ENCODE measurements at regions not wholly inside any gene's neighbourhood (a gene's known extent, or its start where the extent isn't known, plus 50 kb on each side); places are given as distances from the start of the nearest gene placed in this dataset.
"Not testable (repeated sequence)": the region's sequence is repeated elsewhere in the genome, so short reads cannot be mapped to it uniquely, and the experiment has no call there.

GRCh38 chr4:116217781-116218180, 867.6 kb downstream of the TRAM1L1 start:
- H3K27me3 ChIP-seq (ENCODE audit: insufficient read depth, low read length), result no peaks in the 10 kb centered on the region
- Mint-ChIP-seq H3K4me3 (no peak overlapping the region), H3K27ac (no peak overlapping the region), H3K4me1 (no peaks in the 10 kb centered on the region), H3K36me3 (no peaks in the 10 kb centered on the region), H3K9me3 (peaks cover 0 to 5% (median 4%) of the 10 kb centered on the region in 8 donors), H3K27me3 (no peaks in the 10 kb centered on the region)
- CTCF ChIA-PET (ENCODE audit: partially characterized antibody), result no interaction called here
- POLR2A ChIA-PET (ENCODE audit: partially characterized antibody), result no interaction called here
- H3K27ac ChIP-seq (ENCODE audit: low read depth, low read length), result no peak overlapping the region
- intact Hi-C loops (cut with micrococcal nuclease), result no loop called here
- no peak overlapping the region for H3K4me3 ChIP-seq (ENCODE audit: low read length in 2 of 2)
- no peak for DNase-seq
- H3K36me3 ChIP-seq (ENCODE audit: insufficient read depth, low read length), result no peaks in the 10 kb centered on the region
- H3K9me3 ChIP-seq (ENCODE audit: control insufficient read depth in 1 of 2, low read length in 2 of 2), result no peaks in the 10 kb centered on the region
- no peaks in the 10 kb centered on the region for H3K4me1 ChIP-seq (ENCODE audit: insufficient read depth, low read length)

GRCh38 chr4:116215622-116216021, 869.8 kb downstream of the TRAM1L1 start:
- no peak overlapping the region for H3K27ac ChIP-seq (ENCODE audit: low read depth, low read length)
- no peaks in the 10 kb centered on the region for H3K4me1 ChIP-seq (ENCODE audit: insufficient read depth, low read length)
- Mint-ChIP-seq H3K36me3 (no peaks in the 10 kb centered on the region), H3K4me1 (no peaks in the 10 kb centered on the region), H3K9me3 (peaks cover 0 to 5% (median 2%) of the 10 kb centered on the region in 8 donors), H3K27ac (no peak overlapping the region), H3K4me3 (no peak overlapping the region), H3K27me3 (no peaks in the 10 kb centered on the region)
- no peaks in the 10 kb centered on the region for H3K36me3 ChIP-seq (ENCODE audit: insufficient read depth, low read length)
- no peaks in the 10 kb centered on the region for H3K9me3 ChIP-seq (ENCODE audit: control insufficient read depth in 1 of 2, low read length in 2 of 2)
- H3K27me3 ChIP-seq (ENCODE audit: insufficient read depth, low read length), result no peaks in the 10 kb centered on the region
- CTCF ChIA-PET (ENCODE audit: partially characterized antibody), result no interaction called here
- no peak overlapping the region for H3K4me3 ChIP-seq (ENCODE audit: low read length in 2 of 2)
- POLR2A ChIA-PET (ENCODE audit: partially characterized antibody), result no interaction called here
- DNase-seq, result no peak
- intact Hi-C loops (cut with micrococcal nuclease), result no loop called here

GRCh38 chr4:116202524-116202923, 882.9 kb downstream of the TRAM1L1 start:
- Mint-ChIP-seq H3K27ac (no peak overlapping the region), H3K36me3 (no peaks in the 10 kb centered on the region), H3K4me3 (no peak overlapping the region), H3K4me1 (no peaks in the 10 kb centered on the region), H3K27me3 (no peaks in the 10 kb centered on the region), H3K9me3 (peaks cover 0 to 3% (median 0%) of the 10 kb centered on the region in 8 donors)
- no peak for DNase-seq
- no peak overlapping the region for H3K4me3 ChIP-seq (ENCODE audit: low read length in 2 of 2)
- no peaks in the 10 kb centered on the region for H3K4me1 ChIP-seq (ENCODE audit: insufficient read depth, low read length)
- H3K27ac ChIP-seq (ENCODE audit: low read depth, low read length), result no peak overlapping the region
- ChIA-PET POLR2A (ENCODE audit: partially characterized antibody) (no interaction called here), CTCF (ENCODE audit: partially characterized antibody) (no interaction called here)
- H3K9me3 ChIP-seq (ENCODE audit: control insufficient read depth in 1 of 2, low read length in 2 of 2), result no peaks in the 10 kb centered on the region
- intact Hi-C loops (cut with micrococcal nuclease), result no loop called here
- no peaks in the 10 kb centered on the region for H3K36me3 ChIP-seq (ENCODE audit: insufficient read depth, low read length)
- H3K27me3 ChIP-seq (ENCODE audit: insufficient read depth, low read length), result no peaks in the 10 kb centered on the region

GRCh38 chr4:116197317-116197809, 888.0 kb downstream of the TRAM1L1 start:
- H3K4me1 ChIP-seq (ENCODE audit: insufficient read depth, low read length), result no peaks in the 10 kb centered on the region
- ChIA-PET POLR2A (ENCODE audit: partially characterized antibody) (no interaction called here), CTCF (ENCODE audit: partially characterized antibody) (no interaction called here)
- H3K27ac Mint-ChIP-seq, result no peak overlapping the region
- no peaks in the 10 kb centered on the region for H3K9me3 ChIP-seq (ENCODE audit: control insufficient read depth in 1 of 2, low read length in 2 of 2)
- intact Hi-C loops (cut with micrococcal nuclease), result no loop called here
- no peak overlapping the region for H3K4me3 ChIP-seq (ENCODE audit: low read length in 2 of 2)
- no peaks in the 10 kb centered on the region for H3K36me3 Mint-ChIP-seq
- no peaks in the 10 kb centered on the region for H3K27me3 Mint-ChIP-seq
- H3K36me3 ChIP-seq (ENCODE audit: insufficient read depth, low read length), result no peaks in the 10 kb centered on the region
- H3K27me3 ChIP-seq (ENCODE audit: insufficient read depth, low read length), result no peaks in the 10 kb centered on the region
- H3K4me1 Mint-ChIP-seq, result no peaks in the 10 kb centered on the region
- H3K27ac ChIP-seq (ENCODE audit: low read depth, low read length), result no peak overlapping the region
- no peaks in the 10 kb centered on the region for H3K9me3 Mint-ChIP-seq
- no peak for DNase-seq
- H3K4me3 Mint-ChIP-seq, result no peak overlapping the region

- Histone ChIP-seq H3K4me1 (ENCODE audit: insufficient read depth, low read length) (no peaks in the 10 kb centered on the region), H3K27ac (ENCODE audit: low read depth, low read length) (no peak overlapping the region), H3K4me3 (ENCODE audit: low read length in 2 of 2) (no peak overlapping the region), H3K9me3 (ENCODE audit: control insufficient read depth in 1 of 2, low read length in 2 of 2) (no peaks in the 10 kb centered on the region), H3K27me3 (ENCODE audit: insufficient read depth, low read length) (no peaks in the 10 kb centered on the region), H3K36me3 (ENCODE audit: insufficient read depth, low read length) (no peaks in the 10 kb centered on the region)
- Mint-ChIP-seq H3K27me3 (no peaks in the 10 kb centered on the region), H3K9me3 (peaks cover 0 to 5% (median 0%) of the 10 kb centered on the region in 8 donors), H3K27ac (no peak overlapping the region), H3K4me1 (no peaks in the 10 kb centered on the region), H3K36me3 (no peaks in the 10 kb centered on the region), H3K4me3 (no peak overlapping the region)
- DNase-seq, result no peak
- CTCF ChIA-PET (ENCODE audit: partially characterized antibody), result no interaction called here
- POLR2A ChIA-PET (ENCODE audit: partially characterized antibody), result no interaction called here
- intact Hi-C loops (cut with micrococcal nuclease), result no loop called here
Measured at GRCh38 chr4:116183241-116183640, 902.1 kb downstream of the TRAM1L1 start.

- Mint-ChIP-seq H3K27me3 (no peaks in the 10 kb centered on the region), H3K27ac (no peak overlapping the region), H3K4me3 (no peak overlapping the region), H3K4me1 (no peaks in the 10 kb centered on the region), H3K9me3 (peaks cover 0 to 4% (median 0%) of the 10 kb centered on the region in 8 donors), H3K36me3 (no peaks in the 10 kb centered on the region)
- no peak overlapping the region for H3K4me3 ChIP-seq (ENCODE audit: low read length in 2 of 2)
- intact Hi-C loops (cut with micrococcal nuclease), result no loop called here
- CTCF ChIA-PET (ENCODE audit: partially characterized antibody), result no interaction called here
- DNase-seq, result no peak
- H3K27me3 ChIP-seq (ENCODE audit: insufficient read depth, low read length), result no peaks in the 10 kb centered on the region
- no peaks in the 10 kb centered on the region for H3K9me3 ChIP-seq (ENCODE audit: control insufficient read depth in 1 of 2, low read length in 2 of 2)
- no peaks in the 10 kb centered on the region for H3K36me3 ChIP-seq (ENCODE audit: insufficient read depth, low read length)
- POLR2A ChIA-PET (ENCODE audit: partially characterized antibody), result no interaction called here
- H3K4me1 ChIP-seq (ENCODE audit: insufficient read depth, low read length), result no peaks in the 10 kb centered on the region
- H3K27ac ChIP-seq (ENCODE audit: low read depth, low read length), result no peak overlapping the region
Measured at GRCh38 chr4:116180157-116180601, 905.2 kb downstream of the TRAM1L1 start.

- DNase-seq; H3K27ac Mint-ChIP-seq; H3K9me3 Mint-ChIP-seq; H3K9me3 ChIP-seq (ENCODE audit: control insufficient read depth in 1 of 2, low read length in 2 of 2); H3K4me3 ChIP-seq (ENCODE audit: low read length in 2 of 2); CTCF ChIA-PET (ENCODE audit: partially characterized antibody); H3K27me3 ChIP-seq (ENCODE audit: insufficient read depth, low read length); H3K36me3 Mint-ChIP-seq; intact Hi-C loops (cut with micrococcal nuclease); POLR2A ChIA-PET (ENCODE audit: partially characterized antibody); H3K27ac ChIP-seq (ENCODE audit: low read depth, low read length); H3K4me1 Mint-ChIP-seq; H3K27me3 Mint-ChIP-seq; H3K4me1 ChIP-seq (ENCODE audit: insufficient read depth, low read length); H3K4me3 Mint-ChIP-seq; H3K36me3 ChIP-seq (ENCODE audit: insufficient read depth, low read length): not testable (repeated sequence)
Measured at GRCh38 chr4:116151371-116151770, 934.0 kb downstream of the TRAM1L1 start.

- no peaks in the 10 kb centered on the region for H3K27me3 ChIP-seq (ENCODE audit: insufficient read depth, low read length)
- no peak for DNase-seq
- POLR2A ChIA-PET (ENCODE audit: partially characterized antibody), result no interaction called here
- Mint-ChIP-seq H3K36me3 (no peaks in the 10 kb centered on the region), H3K27ac (no peak overlapping the region), H3K4me3 (no peak overlapping the region), H3K9me3 (peaks cover 0 to 6% (median 1%) of the 10 kb centered on the region in 8 donors), H3K4me1 (no peaks in the 10 kb centered on the region), H3K27me3 (no peaks in the 10 kb centered on the region)
- H3K4me1 ChIP-seq (ENCODE audit: insufficient read depth, low read length), result no peaks in the 10 kb centered on the region
- intact Hi-C loops (cut with micrococcal nuclease), result no loop called here
- no peak overlapping the region for H3K27ac ChIP-seq (ENCODE audit: low read depth, low read length)
- CTCF ChIA-PET (ENCODE audit: partially characterized antibody), result no interaction called here
- no peak overlapping the region for H3K4me3 ChIP-seq (ENCODE audit: low read length in 2 of 2)
- H3K9me3 ChIP-seq (ENCODE audit: control insufficient read depth in 1 of 2, low read length in 2 of 2), result no peaks in the 10 kb centered on the region
- no peaks in the 10 kb centered on the region for H3K36me3 ChIP-seq (ENCODE audit: insufficient read depth, low read length)
Measured at GRCh38 chr4:116150152-116150551, 935.2 kb downstream of the TRAM1L1 start.
